Endodermal cell (in vitro differentiated cells): ENCODE measurements at regions not wholly inside any gene's neighbourhood (a gene's known extent, or its start where the extent isn't known, plus 50 kb on each side); places are given as distances from the start of the nearest gene placed in this dataset.

Experiments used
- DNase-seq: peaks from one replicate; pipeline ENCODE4 v3.0.0-alpha.2; 2017
- H3K27ac ChIP-seq: 2 replicates; pipeline ENCODE4 v1.5.1; 2013; ENCODE audit warnings: mild to moderate bottlenecking, low read depth, low read length, moderate library complexity
- H3K27me3 ChIP-seq: 2 replicates; pipeline ENCODE4 v1.6.1; 2013; ENCODE audit warnings: mild to moderate bottlenecking, low read length, moderate library complexity; ENCODE audit not compliant: insufficient read depth, control insufficient read depth, poor library complexity, severe bottlenecking
- H3K36me3 ChIP-seq: 2 replicates; pipeline ENCODE4 v1.7.0; 2013; ENCODE audit warnings: mild to moderate bottlenecking, low read length, moderate library complexity; ENCODE audit not compliant: control insufficient read depth, insufficient read depth
- H3K4me1 ChIP-seq: one replicate; pipeline ENCODE4 v1.7.0; 2013; ENCODE audit warnings: low read length; ENCODE audit not compliant: control insufficient read depth, insufficient read depth
- H3K4me3 ChIP-seq: 2 replicates; pipeline ENCODE4 v1.5.1; 2013; ENCODE audit warnings: mild to moderate bottlenecking, low read length, moderate library complexity
- H3K9ac ChIP-seq: 2 replicates; pipeline ENCODE4 v1.6.1; 2013; ENCODE audit warnings: mild to moderate bottlenecking, low read length, moderate library complexity; ENCODE audit not compliant: poor library complexity, severe bottlenecking; ENCODE audit errors: extremely low read depth
- H3K9me3 ChIP-seq: 2 replicates; pipeline ENCODE4 v1.6.1; 2013; ENCODE audit warnings: mild to moderate bottlenecking, low read length, moderate library complexity; ENCODE audit not compliant: control insufficient read depth
- H3K27ac Mint-ChIP-seq: 2 replicates; pipeline ENCODE4 v1.8.0; 2020; ENCODE audit warnings: mixed read lengths
- H3K27me3 Mint-ChIP-seq: 2 replicates; pipeline ENCODE4 v1.8.0; 2021; ENCODE audit warnings: mild to moderate bottlenecking, mixed read lengths; ENCODE audit not compliant: insufficient read depth
- H3K36me3 Mint-ChIP-seq: 2 replicates; pipeline ENCODE4 v1.8.0; 2020; ENCODE audit warnings: low read depth, mixed read lengths
- H3K4me1 Mint-ChIP-seq: 2 replicates; pipeline ENCODE4 v1.8.0; 2020; ENCODE audit warnings: mixed read lengths
- H3K4me3 Mint-ChIP-seq: 2 replicates; pipeline ENCODE4 v1.8.0; 2020; ENCODE audit warnings: mild to moderate bottlenecking, moderate library complexity, mixed read lengths
- H3K9me3 Mint-ChIP-seq: 2 replicates; pipeline ENCODE4 v1.8.0; 2020; ENCODE audit warnings: mild to moderate bottlenecking, mixed read lengths
- WGBS, 2 experiments: methylation state at CpG; one replicate each; pipeline versions ENCODE4 v1.1.5 to v1.1.7; 2013; ENCODE audit warnings: missing lambda C conversion rate in 2 of 2, mixed read lengths in 1 of 2; ENCODE audit not compliant: insufficient coverage in 1 of 2, insufficient read length in 1 of 2; 5-methylcytosine and 5-hydroxymethylcytosine counted together
- TF ChIP-seq, protein P1 (sequence below): fragments of 200-600 bp; sonication (generic); conservative IDR thresholded peaks from 2 replicates; pipeline ENCODE4 v1.5.0; 2021; ENCODE audit warnings: antibody characterized with exemption, mild to moderate bottlenecking

DNA sequence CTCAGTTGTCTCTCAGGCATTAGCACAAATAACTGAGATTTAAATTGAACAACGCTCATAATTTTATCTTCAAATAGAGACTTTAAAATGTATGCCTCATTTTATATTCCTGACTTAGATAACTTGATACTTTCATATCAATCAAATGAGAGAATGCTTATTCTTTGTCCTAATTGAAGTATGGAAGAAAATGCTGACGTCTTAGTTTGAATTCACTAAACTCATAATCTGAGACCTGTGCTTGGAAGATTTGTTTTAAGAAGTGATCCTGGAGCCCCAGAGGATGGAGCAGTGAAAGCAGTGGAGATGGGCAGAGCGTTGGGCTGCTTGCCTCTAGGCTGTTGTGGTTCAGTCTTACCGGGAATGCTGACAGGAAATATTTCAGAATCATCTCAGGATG is 76.1 kb downstream of the ZNF518B start:
- H3K36me3 ChIP-seq, result no peaks in the 10 kb centered on the region
- H3K27me3 ChIP-seq, result no peaks in the 10 kb centered on the region
- H3K27ac ChIP-seq, result no peak overlapping the region
- H3K9me3 ChIP-seq, result no peaks in the 10 kb centered on the region
- no peaks in the 10 kb centered on the region for H3K4me1 ChIP-seq
- no peak for DNase-seq
- Mint-ChIP-seq H3K4me1 (no peaks in the 10 kb centered on the region), H3K27me3 (peaks cover 15% of the 10 kb centered on the region), H3K4me3 (no peak overlapping the region), H3K36me3 (no peaks in the 10 kb centered on the region), H3K27ac (no peak overlapping the region), H3K9me3 (no peaks in the 10 kb centered on the region)
- H3K9ac ChIP-seq, result no peak overlapping the region
- TF ChIP-seq, protein P1, sequence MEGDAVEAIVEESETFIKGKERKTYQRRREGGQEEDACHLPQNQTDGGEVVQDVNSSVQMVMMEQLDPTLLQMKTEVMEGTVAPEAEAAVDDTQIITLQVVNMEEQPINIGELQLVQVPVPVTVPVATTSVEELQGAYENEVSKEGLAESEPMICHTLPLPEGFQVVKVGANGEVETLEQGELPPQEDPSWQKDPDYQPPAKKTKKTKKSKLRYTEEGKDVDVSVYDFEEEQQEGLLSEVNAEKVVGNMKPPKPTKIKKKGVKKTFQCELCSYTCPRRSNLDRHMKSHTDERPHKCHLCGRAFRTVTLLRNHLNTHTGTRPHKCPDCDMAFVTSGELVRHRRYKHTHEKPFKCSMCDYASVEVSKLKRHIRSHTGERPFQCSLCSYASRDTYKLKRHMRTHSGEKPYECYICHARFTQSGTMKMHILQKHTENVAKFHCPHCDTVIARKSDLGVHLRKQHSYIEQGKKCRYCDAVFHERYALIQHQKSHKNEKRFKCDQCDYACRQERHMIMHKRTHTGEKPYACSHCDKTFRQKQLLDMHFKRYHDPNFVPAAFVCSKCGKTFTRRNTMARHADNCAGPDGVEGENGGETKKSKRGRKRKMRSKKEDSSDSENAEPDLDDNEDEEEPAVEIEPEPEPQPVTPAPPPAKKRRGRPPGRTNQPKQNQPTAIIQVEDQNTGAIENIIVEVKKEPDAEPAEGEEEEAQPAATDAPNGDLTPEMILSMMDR, result no peak
- WGBS, 2 experiments, result 84 to 89% methylated on average over 2 to 4 of the region's 4 CpGs
- no peak overlapping the region for H3K4me3 ChIP-seq

DNA sequence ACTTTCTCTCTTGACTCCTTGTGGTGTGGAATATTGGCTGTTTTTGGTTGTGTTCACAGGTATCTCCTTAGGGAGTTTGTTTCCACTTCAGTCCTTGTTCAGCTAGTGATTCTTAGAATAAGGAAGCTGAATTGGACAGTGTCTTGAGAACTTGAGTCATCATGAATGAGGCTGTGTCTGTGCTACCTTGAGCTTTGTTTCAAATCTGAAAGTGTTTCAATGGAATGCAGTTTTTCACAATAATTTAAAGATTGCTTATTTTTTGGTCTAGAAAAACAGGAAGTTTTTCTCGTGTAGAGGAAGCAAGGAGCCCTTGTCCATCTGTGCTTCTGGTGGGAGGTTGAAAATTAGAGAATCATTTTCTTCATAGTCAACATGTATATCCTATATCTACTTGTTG is 76.5 kb downstream of the ZNF518B start:
- Mint-ChIP-seq H3K27ac (no peak overlapping the region), H3K4me3 (no peak overlapping the region), H3K36me3 (no peaks in the 10 kb centered on the region), H3K4me1 (no peaks in the 10 kb centered on the region), H3K27me3 (peaks cover 15% of the 10 kb centered on the region), H3K9me3 (no peaks in the 10 kb centered on the region)
- H3K9me3 ChIP-seq, result no peaks in the 10 kb centered on the region
- H3K36me3 ChIP-seq, result no peaks in the 10 kb centered on the region
- no peaks in the 10 kb centered on the region for H3K27me3 ChIP-seq
- no peak for DNase-seq
- no peaks in the 10 kb centered on the region for H3K4me1 ChIP-seq
- no CpG with 5 or more reads among the region's 1 CpG for WGBS, 2 experiments
- TF ChIP-seq, protein P1, result no peak
- H3K4me3 ChIP-seq, result no peak overlapping the region
- no peak overlapping the region for H3K27ac ChIP-seq
- no peak overlapping the region for H3K9ac ChIP-seq

DNA sequence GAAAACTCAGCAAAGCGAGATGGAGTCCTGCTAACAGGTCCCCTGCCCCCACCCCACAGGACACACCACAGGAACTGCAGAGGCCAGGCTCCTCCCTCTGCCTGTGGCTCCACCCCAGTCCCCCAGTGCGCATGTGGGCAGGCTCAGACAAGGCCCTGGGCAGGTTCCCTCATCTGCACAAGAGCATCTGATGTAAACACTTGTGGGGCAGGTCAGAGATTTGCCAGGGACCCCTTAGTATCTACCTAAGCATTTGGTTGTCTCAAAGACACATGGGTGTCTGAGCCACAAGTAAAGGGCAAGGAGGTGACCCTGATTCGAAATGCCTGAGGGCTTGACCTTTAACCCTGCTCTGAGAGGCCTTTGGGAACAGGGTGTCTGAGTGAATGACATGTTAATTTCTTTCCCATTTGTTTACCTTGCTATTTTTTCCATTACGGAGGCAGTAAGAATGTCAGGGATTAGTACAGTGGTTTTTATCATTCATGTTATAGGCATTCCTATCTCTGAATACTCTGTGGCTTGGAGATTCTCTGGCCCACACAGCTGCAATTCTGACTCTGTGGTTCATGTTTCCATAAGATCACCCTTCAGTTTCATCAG is 85.3 kb downstream of the ZNF518B start:
- Mint-ChIP-seq H3K4me1 (no peaks in the 10 kb centered on the region), H3K4me3 (no peak overlapping the region), H3K9me3 (no peaks in the 10 kb centered on the region), H3K36me3 (no peaks in the 10 kb centered on the region), H3K27ac (no peak overlapping the region), H3K27me3 (peaks cover 14% of the 10 kb centered on the region)
- H3K4me1 ChIP-seq, result no peaks in the 10 kb centered on the region
- H3K27ac ChIP-seq, result no peak overlapping the region
- H3K27me3 ChIP-seq, result peaks cover 8% of the 10 kb centered on the region
- no peaks in the 10 kb centered on the region for H3K36me3 ChIP-seq
- H3K9ac ChIP-seq, result no peak overlapping the region
- TF ChIP-seq, protein P1, result no peak
- peak; percentile 60 for DNase-seq
- H3K9me3 ChIP-seq, result no peaks in the 10 kb centered on the region
- 92% methylated on average over 4 of the region's 4 CpGs; no CpG with 5 or more reads in 1 of the 2 experiments for WGBS, 2 experiments
- H3K4me3 ChIP-seq, result no peak overlapping the region
